Glutamatergic neuron (in vitro differentiated cells): ENCODE measurements at regions not wholly inside any gene's neighbourhood (a gene's known extent, or its start where the extent isn't known, plus 50 kb on each side); places are given as distances from the start of the nearest gene placed in this dataset.

ENCODE experiments used
- DNase-seq: peaks from one replicate; pipeline ENCODE4 v3.0.0; 2022
- H3K27ac Mint-ChIP-seq: one replicate; pipeline ENCODE4 v1.8.0; 2020; ENCODE audit warnings: mild to moderate bottlenecking, mixed read lengths, inconsistent platforms; ENCODE audit not compliant: unreplicated experiment
- H3K27me3 Mint-ChIP-seq: one replicate; pipeline ENCODE4 v1.8.0; 2020; ENCODE audit warnings: mild to moderate bottlenecking, moderate library complexity, mixed read lengths, inconsistent platforms; ENCODE audit not compliant: unreplicated experiment
- H3K36me3 Mint-ChIP-seq: one replicate; pipeline ENCODE4 v1.8.0; 2020; ENCODE audit warnings: mild to moderate bottlenecking, mixed read lengths, inconsistent platforms; ENCODE audit not compliant: unreplicated experiment
- H3K4me1 Mint-ChIP-seq: one replicate; pipeline ENCODE4 v1.8.0; 2020; ENCODE audit warnings: mild to moderate bottlenecking, low read depth, mixed read lengths, inconsistent platforms; ENCODE audit not compliant: unreplicated experiment
- H3K4me3 Mint-ChIP-seq: one replicate; pipeline ENCODE4 v1.8.0; 2020; ENCODE audit warnings: mild to moderate bottlenecking, mixed read lengths, inconsistent platforms; ENCODE audit not compliant: unreplicated experiment
- H3K9me3 Mint-ChIP-seq: one replicate; pipeline ENCODE4 v1.8.0; 2020; ENCODE audit warnings: mild to moderate bottlenecking, moderate library complexity, mixed read lengths, inconsistent platforms; ENCODE audit not compliant: unreplicated experiment
- TF ChIP-seq, protein P1 (sequence below): fragments of 200-600 bp; sonication (generic); IDR thresholded peaks from one replicate; pipeline ENCODE4 v1.5.0; 2021; ENCODE audit not compliant: partially characterized antibody, unreplicated experiment

DNA sequence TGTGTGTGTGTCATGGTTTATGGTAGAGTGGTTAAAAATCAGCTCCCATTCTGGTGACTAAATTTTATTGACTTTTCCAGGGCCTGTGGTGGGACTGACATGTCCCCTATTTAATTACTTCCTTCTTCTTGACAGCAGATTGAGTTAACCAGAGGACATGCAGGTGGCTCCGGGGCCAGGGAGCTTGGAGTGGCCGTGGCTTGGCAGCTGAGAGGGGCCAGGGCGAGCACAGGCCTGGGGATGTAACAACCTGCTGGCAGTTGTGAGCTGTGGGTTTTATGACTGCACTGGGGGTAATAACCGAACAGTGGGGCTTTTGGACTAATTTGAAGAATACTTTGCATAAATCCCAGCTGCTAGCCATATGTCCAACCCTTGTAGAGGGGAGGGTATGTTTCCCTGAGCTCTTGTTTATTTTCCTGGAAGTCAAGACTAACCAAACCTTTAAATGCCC lies 186.0 kb downstream of the MID1IP1 start:
- Mint-ChIP-seq H3K27me3 (no peaks in the 10 kb centered on the region), H3K4me1 (peaks cover 6% of the 10 kb centered on the region), H3K36me3 (no peaks in the 10 kb centered on the region), H3K9me3 (no peaks in the 10 kb centered on the region), H3K27ac (peak overlapping the region; percentile 55), H3K4me3 (peak overlapping the region; percentile 38)
- peak; percentile 15 for DNase-seq
- TF ChIP-seq, protein P1, sequence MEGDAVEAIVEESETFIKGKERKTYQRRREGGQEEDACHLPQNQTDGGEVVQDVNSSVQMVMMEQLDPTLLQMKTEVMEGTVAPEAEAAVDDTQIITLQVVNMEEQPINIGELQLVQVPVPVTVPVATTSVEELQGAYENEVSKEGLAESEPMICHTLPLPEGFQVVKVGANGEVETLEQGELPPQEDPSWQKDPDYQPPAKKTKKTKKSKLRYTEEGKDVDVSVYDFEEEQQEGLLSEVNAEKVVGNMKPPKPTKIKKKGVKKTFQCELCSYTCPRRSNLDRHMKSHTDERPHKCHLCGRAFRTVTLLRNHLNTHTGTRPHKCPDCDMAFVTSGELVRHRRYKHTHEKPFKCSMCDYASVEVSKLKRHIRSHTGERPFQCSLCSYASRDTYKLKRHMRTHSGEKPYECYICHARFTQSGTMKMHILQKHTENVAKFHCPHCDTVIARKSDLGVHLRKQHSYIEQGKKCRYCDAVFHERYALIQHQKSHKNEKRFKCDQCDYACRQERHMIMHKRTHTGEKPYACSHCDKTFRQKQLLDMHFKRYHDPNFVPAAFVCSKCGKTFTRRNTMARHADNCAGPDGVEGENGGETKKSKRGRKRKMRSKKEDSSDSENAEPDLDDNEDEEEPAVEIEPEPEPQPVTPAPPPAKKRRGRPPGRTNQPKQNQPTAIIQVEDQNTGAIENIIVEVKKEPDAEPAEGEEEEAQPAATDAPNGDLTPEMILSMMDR = no peak

DNA sequence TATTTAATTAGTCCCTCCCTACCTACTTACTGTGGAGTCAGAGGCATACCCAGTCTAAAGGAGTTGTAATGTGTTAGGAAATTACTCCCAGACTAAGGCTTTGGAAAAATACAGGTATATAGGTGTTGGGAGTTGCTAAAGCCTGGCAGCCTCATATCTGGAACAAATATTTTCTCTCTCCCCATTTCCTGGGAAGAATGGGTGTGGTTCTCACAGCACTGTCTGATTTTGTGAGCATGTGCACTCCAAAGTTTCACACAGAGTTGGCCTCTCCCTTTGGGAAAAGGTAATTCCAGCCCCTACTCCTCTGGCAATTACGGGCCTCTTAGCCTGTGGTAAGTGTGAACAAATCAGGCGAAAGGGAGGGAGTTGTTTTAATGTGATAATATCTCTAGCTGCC lies 187.0 kb downstream of the MID1IP1 start:
- H3K4me3 Mint-ChIP-seq = no peak overlapping the region
- TF ChIP-seq, protein P1 = no peak
- no peak for DNase-seq
- no peak overlapping the region for H3K27ac Mint-ChIP-seq
- no peaks in the 10 kb centered on the region for H3K9me3 Mint-ChIP-seq
- H3K36me3 Mint-ChIP-seq = no peaks in the 10 kb centered on the region
- no peaks in the 10 kb centered on the region for H3K27me3 Mint-ChIP-seq
- H3K4me1 Mint-ChIP-seq = peaks cover 6% of the 10 kb centered on the region

DNA sequence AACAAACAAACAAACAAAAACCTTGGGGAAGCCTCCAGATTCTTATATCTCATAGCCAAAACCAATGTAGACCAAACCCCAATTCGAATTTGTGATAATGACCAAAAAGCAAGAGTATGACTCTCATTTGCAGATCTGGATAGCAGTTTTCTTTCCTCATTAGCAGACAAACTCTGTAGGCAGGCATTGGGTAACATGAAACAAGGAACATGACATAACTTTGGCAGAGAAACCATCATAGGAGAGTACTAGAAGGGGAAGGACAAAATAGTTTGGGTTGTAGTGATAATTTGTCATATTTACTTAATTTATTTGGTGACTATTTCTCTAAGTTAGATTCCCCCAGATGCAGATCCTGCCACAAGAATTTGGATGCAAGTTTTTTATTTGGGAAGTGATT lies 187.8 kb downstream of the MID1IP1 start:
- TF ChIP-seq, protein P1 = no peak
- H3K4me3 Mint-ChIP-seq = no peak overlapping the region
- H3K4me1 Mint-ChIP-seq = peaks cover 6% of the 10 kb centered on the region
- no peaks in the 10 kb centered on the region for H3K36me3 Mint-ChIP-seq
- no peak for DNase-seq
- no peaks in the 10 kb centered on the region for H3K27me3 Mint-ChIP-seq
- no peaks in the 10 kb centered on the region for H3K9me3 Mint-ChIP-seq
- no peak overlapping the region for H3K27ac Mint-ChIP-seq

DNA sequence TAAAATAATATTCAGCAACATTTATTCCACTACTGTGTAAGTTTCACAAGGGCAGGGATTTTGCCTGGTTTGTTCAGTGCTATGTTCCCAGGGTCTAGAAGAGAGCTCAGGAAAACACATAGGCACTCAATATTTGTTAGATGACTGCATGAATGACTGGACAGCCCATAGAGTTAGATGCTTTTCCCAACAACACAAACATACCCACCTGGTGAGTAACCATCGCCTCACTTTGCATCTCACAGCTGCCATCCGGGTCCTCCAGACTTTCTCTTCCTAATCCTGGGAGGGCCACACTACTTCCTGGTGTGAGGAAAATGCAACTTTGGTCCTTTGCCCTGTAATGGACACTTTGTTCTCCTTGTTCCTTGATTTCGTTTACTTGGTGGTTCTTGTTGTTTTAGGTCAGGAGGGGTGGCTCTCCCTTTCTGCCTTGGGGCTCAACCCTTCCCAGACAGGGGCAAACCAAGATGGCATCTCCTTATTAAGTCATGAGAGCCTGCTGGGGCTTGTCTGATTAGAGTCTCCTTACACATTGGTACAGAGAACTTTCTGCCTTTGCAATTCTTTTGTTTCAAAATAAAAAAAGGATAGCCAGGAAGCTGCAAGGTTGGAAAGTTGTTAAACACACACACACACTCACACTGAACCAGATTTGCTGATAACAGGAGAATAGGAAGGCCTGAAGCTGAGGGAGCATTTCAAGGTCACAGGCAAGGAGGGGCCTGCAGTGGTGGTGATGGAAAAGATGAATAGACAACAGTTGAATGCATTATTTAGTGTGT lies 190.6 kb downstream of the MID1IP1 start:
- TF ChIP-seq, protein P1 = no peak
- Mint-ChIP-seq H3K9me3 (no peaks in the 10 kb centered on the region), H3K4me1 (peaks cover 3% of the 10 kb centered on the region), H3K27ac (no peak overlapping the region), H3K27me3 (no peaks in the 10 kb centered on the region), H3K36me3 (no peaks in the 10 kb centered on the region), H3K4me3 (no peak overlapping the region)
- DNase-seq = no peak

DNA sequence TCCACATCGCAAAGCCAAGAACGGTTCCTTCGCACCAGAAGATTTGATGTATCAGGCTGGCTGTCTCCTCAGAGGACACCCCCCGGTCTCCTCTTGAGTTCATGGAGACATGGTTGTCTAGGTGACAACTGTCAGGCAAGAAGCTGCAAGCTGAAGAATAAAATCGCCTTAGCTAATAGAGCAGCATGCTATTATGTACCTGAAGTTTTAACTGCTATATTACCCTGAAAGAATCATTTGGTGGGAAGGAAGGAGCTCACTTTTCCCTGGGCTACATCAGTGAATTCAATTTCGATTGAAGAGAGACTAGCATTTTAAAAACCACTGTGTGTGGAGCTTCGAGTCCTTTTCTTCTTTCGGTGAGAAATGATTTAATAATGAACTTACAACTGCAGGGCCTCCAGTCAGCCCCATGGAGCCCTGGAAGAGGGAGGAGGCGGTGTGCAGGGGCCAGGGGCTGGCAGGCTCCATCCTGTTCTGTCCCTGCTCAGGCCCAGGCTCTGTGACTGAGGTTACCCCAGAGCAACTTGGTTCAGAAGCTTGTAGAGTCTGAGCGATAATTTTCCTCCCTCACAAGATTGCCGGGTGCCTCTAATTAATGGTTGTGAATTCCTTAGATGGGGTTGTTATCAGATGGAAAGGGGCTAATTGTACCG lies 191.3 kb downstream of the MID1IP1 start:
- no peaks in the 10 kb centered on the region for H3K36me3 Mint-ChIP-seq
- no peak for DNase-seq
- no peaks in the 10 kb centered on the region for H3K4me1 Mint-ChIP-seq
- no peak overlapping the region for H3K4me3 Mint-ChIP-seq
- no peaks in the 10 kb centered on the region for H3K9me3 Mint-ChIP-seq
- no peaks in the 10 kb centered on the region for H3K27me3 Mint-ChIP-seq
- TF ChIP-seq, protein P1 = no peak
- H3K27ac Mint-ChIP-seq = no peak overlapping the region
